HG03095 (cell line): ENCODE measurements at regions not wholly inside any gene's neighbourhood (a gene's known extent, or its start where the extent isn't known, plus 50 kb on each side); places are given as distances from the start of the nearest gene placed in this dataset.
"Not testable (repeated sequence)": the region's sequence is repeated elsewhere in the genome, so short reads cannot be mapped to it uniquely, and the experiment has no call there.

ENCODE experiments used
- ATAC-seq: cut with Tn5 transposase; IDR thresholded peaks from one replicate; pipeline ENCODE4 v1.9.1; 2021; ENCODE audit warnings: moderate library complexity; ENCODE audit not compliant: unreplicated experiment

DNA sequence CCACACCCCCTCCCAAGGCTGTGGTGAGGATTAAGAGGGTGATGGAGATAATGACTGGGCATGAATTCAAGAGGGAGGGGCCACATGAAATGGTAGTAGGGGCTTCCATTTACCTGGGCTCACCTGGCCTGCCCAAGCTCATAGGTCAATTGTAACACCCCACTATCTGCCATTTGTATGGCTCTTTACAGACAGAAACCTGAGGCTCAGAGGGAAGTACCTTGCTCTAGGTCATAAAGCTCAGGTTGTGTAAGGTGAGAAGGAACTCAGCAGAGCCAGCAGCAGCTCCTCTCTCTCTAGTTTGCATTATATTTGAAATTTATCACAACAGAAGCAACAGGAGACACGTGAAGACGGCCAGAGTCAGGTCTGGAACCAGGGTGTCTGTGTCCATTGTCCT, 133.4 kb upstream of the ALDH1B1 start:
- ATAC-seq = no peak

DNA sequence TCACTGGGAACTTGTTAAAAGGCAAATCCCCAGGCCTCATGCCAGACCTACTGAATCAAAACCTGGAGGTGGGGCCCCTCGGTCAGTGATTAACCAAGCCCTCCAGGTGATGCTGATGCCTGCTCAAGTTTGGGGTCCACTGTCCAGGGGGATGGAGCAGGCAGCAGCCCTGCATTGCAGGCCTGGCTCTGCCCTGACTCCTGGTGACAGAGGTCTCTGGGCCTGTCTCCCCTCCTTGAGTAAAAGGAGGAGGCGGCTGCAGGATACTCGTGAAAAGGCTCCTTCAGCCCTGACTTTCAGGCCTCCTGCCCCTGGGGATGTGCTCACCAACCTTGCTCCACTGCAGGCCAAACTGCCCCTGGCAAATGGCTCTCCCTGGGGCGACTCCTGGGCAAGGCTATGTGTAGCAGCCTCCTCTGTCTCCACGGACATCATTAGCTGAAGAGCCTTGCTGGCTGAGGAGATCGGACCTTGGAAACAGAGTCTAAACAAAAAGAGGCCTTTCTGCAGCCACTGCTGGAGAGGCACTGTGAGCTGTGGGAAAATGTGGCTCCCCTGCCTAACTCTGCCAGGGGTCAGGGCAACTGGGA, 134.8 kb upstream of the ALDH1B1 start:
- ATAC-seq = no peak

- no peak for ATAC-seq
Observed at GRCh38 chr9:38256461-38256860, 136.0 kb upstream of the ALDH1B1 start.

DNA sequence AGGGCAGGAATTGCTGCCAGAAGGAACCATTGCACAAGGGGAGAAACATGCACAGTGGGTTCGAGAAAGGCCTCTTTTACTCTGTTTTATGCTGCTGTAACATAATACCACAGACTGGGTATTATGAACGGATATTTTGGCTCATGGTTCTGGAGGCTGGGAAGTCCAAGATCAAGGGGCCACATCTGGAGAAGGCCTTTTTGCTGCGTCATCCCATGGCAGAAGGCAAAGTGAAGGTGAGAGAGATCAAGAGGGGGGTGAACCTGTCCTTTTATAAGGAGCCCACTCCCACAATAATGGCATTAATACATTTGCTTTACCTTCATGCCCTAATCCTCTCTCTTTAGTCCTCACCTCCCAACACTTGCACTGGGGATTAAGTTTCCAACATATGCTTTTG, 136.9 kb upstream of the ALDH1B1 start:
- ATAC-seq = no peak

DNA sequence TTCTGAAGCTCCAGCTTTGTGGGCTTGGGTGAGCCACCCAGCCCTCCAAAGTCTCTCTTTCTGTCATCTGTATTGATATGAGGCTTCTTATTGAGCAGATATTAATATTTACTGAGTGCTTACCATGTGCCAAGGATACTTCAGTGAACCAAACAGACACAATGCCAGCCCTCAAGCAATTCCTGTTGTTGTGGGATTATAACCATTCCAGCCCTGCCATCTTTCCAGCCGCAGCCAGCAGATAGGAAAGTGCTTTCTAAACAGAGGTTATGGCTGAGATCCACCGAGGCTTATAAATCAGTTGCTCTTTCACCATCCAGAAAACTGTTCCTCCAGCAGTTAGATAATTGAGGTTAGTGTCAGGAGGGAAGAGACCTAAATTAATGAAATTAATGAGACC, 137.7 kb upstream of the ALDH1B1 start:
- ATAC-seq = no peak

GRCh38 chr9:38254151-38254550, 138.4 kb upstream of the ALDH1B1 start:
- no peak for ATAC-seq

- ATAC-seq = no peak
Observed at GRCh38 chr9:38253200-38253599, 139.3 kb upstream of the ALDH1B1 start.

- ATAC-seq = no peak
Observed at GRCh38 chr9:38251036-38251860, 141.3 kb upstream of the ALDH1B1 start.

- ATAC-seq = no peak
Observed at GRCh38 chr9:38250279-38251035, 142.0 kb upstream of the ALDH1B1 start.

GRCh38 chr9:38249587-38250210, 142.8 kb upstream of the ALDH1B1 start:
- ATAC-seq = no peak

GRCh38 chr9:38249049-38249448, 143.5 kb upstream of the ALDH1B1 start:
- no peak for ATAC-seq

DNA sequence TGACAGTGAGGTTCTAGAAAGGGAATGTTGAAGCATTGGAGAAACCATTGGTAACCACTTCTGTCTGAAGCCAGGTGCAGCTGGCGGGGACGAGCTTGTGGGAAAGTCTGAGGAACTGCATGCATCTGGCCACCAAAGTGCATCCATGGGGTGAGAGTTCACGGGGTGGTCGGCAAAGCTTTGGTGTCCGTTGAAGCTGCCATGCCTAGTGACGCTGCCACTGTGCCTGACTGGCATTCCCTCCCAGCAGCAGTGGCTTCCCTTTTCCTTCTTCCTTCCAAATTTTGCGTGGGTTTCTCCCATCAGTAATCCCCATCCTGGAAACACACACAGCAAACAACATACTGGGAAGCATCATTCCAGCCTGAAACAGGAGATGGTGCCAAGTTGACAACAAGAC, 145.7 kb upstream of the ALDH1B1 start:
- no peak for ATAC-seq

- ATAC-seq = no peak
Observed at GRCh38 chr9:38244971-38245370, 147.5 kb upstream of the ALDH1B1 start.

GRCh38 chr9:38243993-38244392, 148.5 kb upstream of the ALDH1B1 start:
- ATAC-seq = no peak

DNA sequence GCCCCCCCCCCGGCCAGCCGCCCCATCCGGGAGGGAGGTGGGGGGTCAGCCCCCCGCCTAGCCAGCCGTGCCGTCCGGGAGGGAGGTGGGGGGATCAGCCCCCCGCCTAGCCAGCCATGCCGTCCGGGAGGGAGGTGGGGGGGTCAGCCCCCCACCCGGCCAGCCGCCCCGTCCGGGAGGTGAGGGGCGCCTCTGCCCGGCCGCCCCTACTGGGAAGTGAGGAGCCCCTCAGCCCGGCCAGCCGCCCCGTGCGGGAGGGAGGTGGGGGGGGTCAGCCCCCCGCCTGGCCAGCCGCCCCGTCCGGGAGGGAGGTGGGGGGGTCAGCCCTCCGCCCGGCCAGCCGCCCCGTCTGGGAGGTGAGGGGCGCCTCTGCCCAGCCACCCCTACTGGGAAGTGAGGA, 150.4 kb upstream of the ALDH1B1 start:
- ATAC-seq = not testable (repeated sequence)

DNA sequence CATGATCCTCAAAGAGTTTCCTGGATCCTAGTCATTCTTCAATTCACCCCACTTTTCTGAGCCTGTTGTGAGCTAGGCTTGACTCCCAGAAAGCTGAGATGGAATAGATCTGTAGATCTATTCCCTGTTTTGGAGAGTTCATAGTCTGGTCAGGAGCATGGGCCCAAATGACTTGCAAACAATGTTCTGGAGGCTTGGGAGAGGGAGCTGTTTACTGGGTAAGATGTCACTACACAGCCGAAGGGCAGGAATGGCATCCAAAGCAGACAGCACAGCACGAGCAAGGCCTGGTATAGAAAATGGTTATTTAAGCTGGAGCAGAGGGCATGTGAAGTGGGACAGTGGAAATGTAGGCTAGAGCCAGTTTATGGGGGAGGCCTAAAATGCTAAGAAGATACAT, 152.5 kb upstream of the ALDH1B1 start:
- ATAC-seq = no peak

DNA sequence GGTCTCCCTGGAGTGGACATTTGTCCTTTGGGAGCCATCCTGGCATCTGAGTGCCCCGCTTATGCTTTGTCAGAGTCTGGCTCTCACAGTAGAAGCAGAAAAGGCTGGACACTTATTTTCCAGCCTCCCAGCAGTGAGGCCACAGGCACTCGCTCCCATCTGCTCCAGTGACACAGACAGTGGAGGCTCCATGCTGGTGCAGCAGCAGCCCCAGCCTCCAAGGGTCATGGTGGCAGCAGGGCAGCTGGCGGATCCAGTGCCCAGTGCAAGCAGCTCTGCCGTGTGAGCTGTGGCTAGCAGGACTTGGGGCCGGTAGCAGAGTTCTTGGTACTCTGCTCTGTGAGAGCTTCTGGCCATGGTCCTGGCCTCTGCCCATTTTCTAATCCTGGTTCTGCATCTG, 157.3 kb upstream of the ALDH1B1 start:
- no peak for ATAC-seq

DNA sequence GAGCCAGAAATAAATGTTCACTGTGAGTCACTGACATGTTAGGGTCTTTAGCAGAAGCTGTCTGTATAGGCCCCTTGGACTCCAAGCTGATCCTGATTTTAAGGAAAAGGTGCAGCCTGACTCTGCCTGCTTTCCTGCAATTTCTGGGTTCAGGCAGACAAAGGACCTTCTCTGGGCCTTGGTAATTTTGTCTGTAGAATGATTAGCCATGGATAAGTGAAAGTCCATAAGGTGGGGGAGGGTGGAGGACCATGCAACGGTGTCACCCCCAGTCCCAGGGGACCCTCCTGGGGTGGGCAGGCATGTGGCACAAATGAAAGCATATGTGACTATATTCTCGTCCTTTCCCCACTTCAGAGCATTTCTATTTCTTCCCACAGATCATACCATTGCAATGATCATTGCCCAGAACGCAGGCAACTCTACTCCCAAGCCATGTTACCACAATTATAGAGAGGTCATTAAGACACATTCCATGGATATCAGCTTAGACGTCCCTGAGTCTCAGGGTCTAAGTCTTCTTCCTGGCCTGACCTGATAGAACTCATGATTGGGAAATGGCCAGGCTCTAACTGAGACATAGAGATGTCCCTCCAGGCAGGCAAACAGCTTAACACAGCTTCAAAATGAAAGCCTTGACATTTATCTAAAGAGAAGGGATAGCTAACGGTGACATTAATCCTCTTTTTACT, 157.9 kb upstream of the ALDH1B1 start:
- no peak for ATAC-seq

DNA sequence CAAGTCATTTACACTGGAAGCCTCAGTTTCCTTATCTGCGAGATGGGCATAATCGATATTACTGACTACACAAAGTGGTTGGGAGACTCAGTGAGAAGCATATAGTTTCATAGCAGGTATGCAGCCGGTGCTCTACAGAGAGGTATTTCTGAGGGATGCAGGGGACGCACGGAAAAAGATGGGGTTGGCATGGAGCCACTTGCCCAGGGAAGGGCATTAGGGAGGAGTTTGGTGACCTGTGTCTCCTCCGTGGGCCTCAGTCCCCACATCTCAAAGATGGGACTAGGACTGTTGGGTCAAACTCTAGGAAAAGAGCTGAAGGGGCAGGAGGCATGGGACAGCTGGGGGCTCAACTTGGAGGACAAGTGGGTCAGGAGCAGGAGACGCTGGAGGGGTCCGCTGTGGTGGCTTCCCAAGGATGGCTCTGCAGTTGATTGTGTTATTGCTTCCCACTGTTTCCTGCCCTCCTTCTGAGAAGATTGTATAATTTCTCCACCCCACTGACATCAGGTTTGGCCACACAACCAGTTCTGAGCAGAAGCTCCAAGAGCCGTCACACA, 158.6 kb upstream of the ALDH1B1 start:
- ATAC-seq = no peak

GRCh38 chr9:38233343-38233742, 159.2 kb upstream of the ALDH1B1 start:
- no peak for ATAC-seq

DNA sequence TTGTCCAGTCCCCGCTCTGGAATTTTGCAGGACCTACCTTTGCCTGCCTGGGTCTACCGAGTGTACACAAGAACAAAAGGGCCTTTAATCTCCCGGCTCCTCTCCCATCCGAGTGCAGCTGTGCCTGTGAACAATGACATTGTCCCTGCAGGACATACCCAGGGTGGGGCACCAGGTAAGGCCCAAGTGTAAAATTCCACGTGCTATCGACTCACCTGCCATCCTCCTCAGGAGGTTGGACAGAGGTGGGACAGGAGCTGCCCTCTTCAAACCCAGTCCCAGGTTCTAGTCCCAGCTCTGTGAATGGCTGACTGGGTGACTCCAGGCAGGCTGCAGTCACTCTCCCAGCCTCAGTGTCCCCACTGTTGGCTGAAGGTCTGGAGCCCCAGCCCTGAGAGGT, 159.6 kb upstream of the ALDH1B1 start:
- no peak for ATAC-seq
